Endothelial cell of hepatic sinusoid (primary cell): ENCODE measurements at regions not wholly inside any gene's neighbourhood (a gene's known extent, or its start where the extent isn't known, plus 50 kb on each side); places are given as distances from the start of the nearest gene placed in this dataset.

ENCODE experiments used
- in situ Hi-C: cut with HindIII; loops from 2 replicates; pipeline ENCODE4 v1.10.0; 2017; ENCODE audit warnings: low sequenced_read_pairs

DNA sequence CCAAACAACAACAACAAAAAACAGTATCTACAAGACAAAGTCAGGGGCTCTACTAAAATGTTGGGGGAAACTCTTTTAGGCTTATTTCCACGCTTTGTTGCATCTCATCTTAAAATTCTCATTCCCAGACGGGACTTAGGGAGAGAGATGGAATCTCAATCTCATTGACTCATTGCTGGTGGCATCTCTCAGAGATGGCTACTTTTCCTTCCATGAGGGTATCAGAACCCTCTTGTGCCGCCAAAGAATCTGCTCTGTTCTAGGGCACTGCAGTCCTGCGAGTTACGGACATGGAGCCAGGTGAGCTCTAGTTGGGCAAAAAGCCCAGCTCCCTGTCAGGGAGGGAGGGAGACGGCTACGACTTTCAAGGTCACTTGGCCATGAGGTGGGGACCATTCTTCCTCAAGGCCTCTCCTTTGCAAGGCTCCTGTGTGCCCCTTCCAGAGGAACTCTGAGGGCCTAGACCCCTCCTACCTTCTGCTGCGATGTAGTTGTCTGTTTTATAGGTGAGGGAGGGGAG lies 68.0 kb downstream of the MYCN start:
- in situ Hi-C loops = no loop called here

- in situ Hi-C loops = no loop called here
These were observed 67.0 kb downstream of the MYCN start for GRCh38 chr2:16007167-16007934.

DNA sequence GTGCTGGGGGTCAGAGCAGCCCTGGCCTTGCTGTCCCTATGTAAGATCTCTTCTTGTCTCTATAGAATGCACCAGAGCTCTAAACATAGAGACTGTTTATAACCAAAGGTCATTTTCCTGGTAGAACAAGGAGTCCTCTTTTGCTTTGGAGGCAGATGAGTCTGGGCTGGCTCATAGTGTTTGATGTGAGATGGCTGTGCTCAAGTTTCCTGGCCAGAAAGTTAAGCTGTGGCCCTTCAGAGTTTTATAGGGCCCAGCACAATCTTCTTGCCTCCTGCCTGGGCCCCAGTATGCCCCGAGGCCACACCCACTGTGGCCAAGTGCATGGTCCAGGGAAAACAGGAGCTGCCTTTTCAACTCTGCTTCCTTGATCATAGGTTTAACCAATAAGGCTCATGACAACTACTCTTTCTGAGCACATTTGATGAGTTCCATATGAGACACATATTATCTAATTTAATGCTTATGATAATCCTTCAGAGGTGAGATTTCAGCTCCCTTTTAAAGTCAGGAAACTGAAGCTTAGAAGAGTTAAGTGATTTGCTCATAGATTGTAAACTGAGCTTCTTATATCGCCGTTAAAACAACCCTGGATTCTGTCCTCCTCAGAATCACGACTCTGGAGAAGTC lies 66.3 kb downstream of the MYCN start:
- in situ Hi-C loops = no loop called here

- in situ Hi-C loops = no loop called here
These were observed 65.6 kb downstream of the MYCN start for GRCh38 chr2:16005816-16006536.

GRCh38 chr2:16005389-16005788 lies 65.0 kb downstream of the MYCN start:
- in situ Hi-C loops = no loop called here

GRCh38 chr2:16003809-16004208 lies 63.5 kb downstream of the MYCN start:
- in situ Hi-C loops = no loop called here

- in situ Hi-C loops = no loop called here
These were observed 62.8 kb downstream of the MYCN start for GRCh38 chr2:16003152-16003551.

DNA sequence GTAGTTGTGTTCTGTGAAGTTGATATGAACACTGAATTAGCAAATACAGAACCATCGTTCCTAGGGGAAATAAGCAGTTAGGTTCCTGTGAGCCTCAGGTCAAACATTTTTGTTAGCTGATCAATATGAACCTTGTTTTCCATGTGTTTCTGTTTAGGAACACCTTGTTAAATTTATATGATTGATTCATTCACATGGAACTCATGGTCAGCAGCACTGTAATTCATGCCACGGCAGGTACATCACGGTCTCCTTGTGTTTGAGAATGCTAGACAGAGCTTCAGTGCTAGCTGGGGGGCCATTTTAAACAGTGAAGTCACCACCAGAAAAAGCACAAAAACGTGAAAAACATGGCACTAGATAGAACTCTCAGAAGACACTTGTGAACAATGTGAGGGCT lies 62.2 kb downstream of the MYCN start:
- in situ Hi-C loops = no loop called here

GRCh38 chr2:16002144-16002543 lies 61.8 kb downstream of the MYCN start:
- in situ Hi-C loops = no loop called here

- in situ Hi-C loops = no loop called here
These were observed 60.3 kb downstream of the MYCN start for GRCh38 chr2:16000642-16001041.

- in situ Hi-C loops = no loop called here
These were observed 59.5 kb downstream of the MYCN start for GRCh38 chr2:15999596-16000469.

GRCh38 chr2:15997728-15998280 lies 57.5 kb downstream of the MYCN start:
- in situ Hi-C loops = no loop called here

DNA sequence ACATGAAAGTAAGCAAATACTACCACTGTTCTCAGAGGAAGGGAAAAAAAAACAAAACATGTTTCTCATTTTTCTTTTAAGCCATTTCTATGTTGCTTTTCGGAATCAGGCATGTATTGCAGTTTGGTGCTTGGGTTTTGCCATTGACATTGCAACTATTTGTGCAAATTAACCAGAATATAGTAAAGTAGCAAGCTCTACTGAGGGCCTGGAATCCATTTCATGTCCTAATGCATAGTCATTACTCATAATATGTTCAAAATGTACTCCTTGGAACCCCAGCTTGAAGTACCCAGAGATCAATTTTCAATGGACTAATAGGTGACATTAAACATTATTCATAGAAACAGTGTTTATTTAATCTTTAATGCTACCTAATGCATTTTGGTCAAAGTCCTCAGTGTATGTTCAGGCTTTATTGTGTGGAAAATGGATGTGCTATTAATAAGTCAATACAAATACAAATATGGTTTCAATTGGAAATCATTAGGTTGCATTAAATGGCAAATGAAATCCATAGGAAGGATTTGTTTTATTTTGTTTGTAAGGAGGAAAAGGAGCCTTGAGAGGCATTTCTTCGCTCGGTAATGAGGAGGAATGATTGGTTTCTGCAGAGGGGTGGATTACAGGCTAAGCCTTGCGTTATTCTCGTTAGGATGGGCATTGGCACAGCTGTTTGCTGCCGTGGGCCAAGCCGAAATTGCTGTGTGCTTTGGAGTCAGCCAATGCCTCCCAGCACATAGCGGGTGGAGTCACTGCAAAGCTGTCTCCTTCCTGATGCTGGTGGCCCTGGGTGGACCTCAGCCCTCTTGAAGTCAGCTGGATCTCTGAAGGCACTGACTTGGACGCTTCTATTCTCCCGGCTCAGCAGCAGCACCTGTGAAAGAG lies 56.4 kb downstream of the MYCN start:
- in situ Hi-C loops = no loop called here
